K562 (cell line): ENCODE measurements at regions not wholly inside any gene's neighbourhood (a gene's known extent, or its start where the extent isn't known, plus 50 kb on each side); places are given as distances from the start of the nearest gene placed in this dataset.

Source experiments
- POLR2AphosphoS5 ChIP-seq: IDR thresholded peaks from 2 replicates; pipeline ENCODE4 v1.6.1; 2011; ENCODE audit warnings: mild to moderate bottlenecking, low read depth, low read length, moderate library complexity; ENCODE audit not compliant: control insufficient read depth, insufficient read depth
- ZNF174 ChIP-seq: fragments of 250-450 bp; sonication (Bioruptor Pico); IDR thresholded peaks from 2 replicates; pipeline ENCODE4 v1.4.0; 2020; ENCODE audit warnings: mild to moderate bottlenecking
- ZNF589 ChIP-seq: fragments of 200-800 bp; sonication (Bioruptor generic); IDR thresholded peaks from 2 replicates; pipeline ENCODE4 v1.6.1; 2016; ENCODE audit warnings: low read depth, missing genetic modification characterization, missing compliant biosample characterization
- TF ChIP-seq, protein P1 (sequence below): fragments of 450-650 bp; IDR thresholded peaks from 2 replicates; pipeline ENCODE4 v1.6.1; 2016
- TF ChIP-seq, protein P2 (sequence below), 2 experiments: fragments of 450-650 bp in 1 of 2; sonication (generic) in 1 of 2; formaldehyde crosslinking in 1 of 2; IDR thresholded peaks in 1 of 2; conservative IDR thresholded peaks in 1 of 2; 2 replicates each; pipeline versions ENCODE4 v1.6.1 to v1.8.1; 2016 to 2023; ENCODE audit warnings: mild to moderate bottlenecking in 2 of 2, moderate library complexity in 2 of 2, inconsistent platforms in 1 of 2, missing genetic modification reagents in 1 of 2
- TF ChIP-seq, protein P3 (sequence below): sonication (generic); formaldehyde crosslinking; IDR thresholded peaks from 2 replicates; pipeline ENCODE4 v1.8.1; 2023; ENCODE audit warnings: mild to moderate bottlenecking, missing genetic modification reagents

DNA sequence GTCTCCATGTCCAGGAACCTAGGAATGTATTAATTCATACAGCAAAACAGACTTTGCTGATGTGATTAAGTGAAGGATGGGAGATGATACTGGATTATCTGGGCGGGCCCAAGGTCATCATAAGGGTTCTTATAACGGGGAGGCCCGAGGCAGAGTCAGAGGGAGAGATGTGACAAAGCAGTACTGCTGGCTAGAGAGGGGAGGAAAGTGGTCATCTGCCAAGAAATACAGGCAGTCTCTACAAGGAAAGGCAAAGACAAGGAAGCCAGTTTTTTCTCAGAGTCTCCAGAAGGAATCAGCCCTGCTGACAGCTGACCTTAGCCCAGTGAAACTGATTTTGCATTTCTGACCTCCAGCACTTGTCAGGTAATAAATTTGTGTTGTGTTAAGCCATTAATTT lies 66.2 kb upstream of the CORO2B start:
- TF ChIP-seq ZNF589 (CRISPR knock-in tag) (no peak), POLR2AphosphoS5 (no peak), ZNF174 (CRISPR knock-in tag) (no peak)
- TF ChIP-seq, protein P1, sequence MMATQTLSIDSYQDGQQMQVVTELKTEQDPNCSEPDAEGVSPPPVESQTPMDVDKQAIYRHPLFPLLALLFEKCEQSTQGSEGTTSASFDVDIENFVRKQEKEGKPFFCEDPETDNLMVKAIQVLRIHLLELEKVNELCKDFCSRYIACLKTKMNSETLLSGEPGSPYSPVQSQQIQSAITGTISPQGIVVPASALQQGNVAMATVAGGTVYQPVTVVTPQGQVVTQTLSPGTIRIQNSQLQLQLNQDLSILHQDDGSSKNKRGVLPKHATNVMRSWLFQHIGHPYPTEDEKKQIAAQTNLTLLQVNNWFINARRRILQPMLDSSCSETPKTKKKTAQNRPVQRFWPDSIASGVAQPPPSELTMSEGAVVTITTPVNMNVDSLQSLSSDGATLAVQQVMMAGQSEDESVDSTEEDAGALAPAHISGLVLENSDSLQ, result no peak
- TF ChIP-seq, protein P2, sequence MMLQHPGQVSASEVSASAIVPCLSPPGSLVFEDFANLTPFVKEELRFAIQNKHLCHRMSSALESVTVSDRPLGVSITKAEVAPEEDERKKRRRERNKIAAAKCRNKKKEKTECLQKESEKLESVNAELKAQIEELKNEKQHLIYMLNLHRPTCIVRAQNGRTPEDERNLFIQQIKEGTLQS (IDR thresholded peaks at IDR 0.05), result no peak
- TF ChIP-seq, protein P2 (CRISPR knock-in tag; conservative IDR thresholded peaks at IDR 0.05), result no peak
- TF ChIP-seq, protein P3, sequence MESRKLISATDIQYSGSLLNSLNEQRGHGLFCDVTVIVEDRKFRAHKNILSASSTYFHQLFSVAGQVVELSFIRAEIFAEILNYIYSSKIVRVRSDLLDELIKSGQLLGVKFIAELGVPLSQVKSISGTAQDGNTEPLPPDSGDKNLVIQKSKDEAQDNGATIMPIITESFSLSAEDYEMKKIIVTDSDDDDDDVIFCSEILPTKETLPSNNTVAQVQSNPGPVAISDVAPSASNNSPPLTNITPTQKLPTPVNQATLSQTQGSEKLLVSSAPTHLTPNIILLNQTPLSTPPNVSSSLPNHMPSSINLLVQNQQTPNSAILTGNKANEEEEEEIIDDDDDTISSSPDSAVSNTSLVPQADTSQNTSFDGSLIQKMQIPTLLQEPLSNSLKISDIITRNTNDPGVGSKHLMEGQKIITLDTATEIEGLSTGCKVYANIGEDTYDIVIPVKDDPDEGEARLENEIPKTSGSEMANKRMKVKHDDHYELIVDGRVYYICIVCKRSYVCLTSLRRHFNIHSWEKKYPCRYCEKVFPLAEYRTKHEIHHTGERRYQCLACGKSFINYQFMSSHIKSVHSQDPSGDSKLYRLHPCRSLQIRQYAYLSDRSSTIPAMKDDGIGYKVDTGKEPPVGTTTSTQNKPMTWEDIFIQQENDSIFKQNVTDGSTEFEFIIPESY (CRISPR knock-in tag), result no peak
